ENCODE measurements at regions not wholly inside any gene's neighbourhood (a gene's known extent, or its start where the extent isn't known, plus 50 kb on each side); places are given as distances from the start of the nearest gene placed in this dataset.
"Not testable (repeated sequence)": the region's sequence is repeated elsewhere in the genome, so short reads cannot be mapped to it uniquely, and the experiment has no call there.

DNA sequence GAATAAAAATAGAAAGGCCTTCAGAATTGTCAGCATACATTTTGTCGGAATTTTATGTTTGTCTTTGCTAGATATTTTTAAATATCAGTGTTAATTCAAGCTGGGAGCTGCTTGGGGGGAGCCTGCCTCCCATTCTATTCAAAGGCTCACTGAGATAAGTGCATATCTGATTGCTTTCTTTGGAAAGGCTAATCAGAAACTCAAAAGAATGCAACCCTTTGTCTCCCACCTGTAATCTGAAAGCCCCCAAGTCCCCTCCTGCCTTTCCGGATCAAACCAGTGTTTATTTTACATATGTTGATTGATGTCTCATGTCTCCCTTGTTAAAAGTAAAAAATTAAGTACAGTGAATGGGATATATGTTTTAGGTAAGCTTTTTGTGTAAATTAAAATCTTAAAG, 69.3 kb upstream of the PLD5 start:
- H4K20me1 ChIP-seq (replicated peaks; ENCODE audit: control insufficient read depth, insufficient read depth, low read length); H3K27ac ChIP-seq (ENCODE audit: extremely low read depth, low read depth, low read length); ATAC-seq; H3K9me3 ChIP-seq (replicated peaks; ENCODE audit: control insufficient read depth, insufficient read depth, low read depth, low read length); BruUV-seq (replicated peaks); H3K9ac ChIP-seq (ENCODE audit: insufficient read depth in 1 of 2, low read depth in 2 of 2, low read length in 2 of 2); H3K27me3 ChIP-seq (ENCODE audit: control insufficient read depth in 2 of 2, insufficient read depth in 2 of 2, low read length in 2 of 2); H3K36me3 ChIP-seq (ENCODE audit: control insufficient read depth, insufficient read depth, low read length); H3K4me3 ChIP-seq; H3K4me1 ChIP-seq (replicated peaks in 1 of 2; ENCODE audit: control insufficient read depth in 2 of 2, insufficient read depth in 2 of 2, low read length in 2 of 2); CTCF ChIA-PET (ENCODE audit: low intra/inter-chr PET ratio); DNase-seq (ENCODE audit: extremely low read depth in 1 of 4, low spot score in 3 of 4); FAIRE-seq; intact Hi-C loops (cut with micrococcal nuclease); H3K9me1 ChIP-seq (ENCODE audit: control insufficient read depth, insufficient read depth, low read length); in situ Hi-C loops (cut with MboI); H3K4me2 ChIP-seq (ENCODE audit: insufficient read depth, low read length); POLR2A ChIA-PET; H2AFZ ChIP-seq (ENCODE audit: low read depth, low read length); H3K79me2 ChIP-seq (ENCODE audit: control insufficient read depth, insufficient read depth, low read length): not testable (repeated sequence)
- 0% methylated on average over 2 of the region's 2 CpGs for WGBS (ENCODE audit: insufficient coverage, low coverage, missing lambda C conversion rate)

DNA sequence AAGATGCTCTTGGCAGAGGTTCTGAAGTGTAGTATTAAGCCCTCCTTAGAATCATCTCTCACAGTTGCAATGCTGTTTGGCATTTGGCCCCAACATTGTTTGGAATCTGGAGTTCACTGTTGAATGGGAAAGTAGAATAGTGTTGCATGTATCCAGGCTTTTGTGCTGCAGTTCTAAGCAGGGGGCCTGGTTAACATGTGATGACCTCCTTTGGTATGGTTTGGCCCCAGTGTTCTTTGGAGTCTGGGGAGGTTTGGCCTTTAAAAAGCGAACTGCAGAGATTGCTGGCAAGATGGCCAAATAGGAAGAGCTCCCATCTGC, 61.8 kb upstream of the PLD5 start:
- WGBS (ENCODE audit: insufficient coverage, low coverage, missing lambda C conversion rate): 0% methylated on average over 1 of the region's 1 CpG
- Histone ChIP-seq H3K9me3 (replicated peaks; ENCODE audit: control insufficient read depth, insufficient read depth, low read depth, low read length) (no peaks in the 10 kb centered on the region), H3K36me3 (ENCODE audit: control insufficient read depth, insufficient read depth, low read length) (no peaks in the 10 kb centered on the region), H4K20me1 (replicated peaks; ENCODE audit: control insufficient read depth, insufficient read depth, low read length) (no peaks in the 10 kb centered on the region), H3K27ac (ENCODE audit: extremely low read depth, low read depth, low read length) (no peak overlapping the region), H3K4me3 (no peak overlapping the region), H3K4me2 (ENCODE audit: insufficient read depth, low read length) (no peak overlapping the region), H3K4me1 (replicated peaks in 1 of 2; ENCODE audit: control insufficient read depth in 2 of 2, insufficient read depth in 2 of 2, low read length in 2 of 2) (no peaks in the 10 kb centered on the region), H2AFZ (ENCODE audit: low read depth, low read length) (no peak overlapping the region), H3K27me3 (ENCODE audit: control insufficient read depth in 2 of 2, insufficient read depth in 2 of 2, low read length in 2 of 2) (no peaks in the 10 kb centered on the region), H3K79me2 (ENCODE audit: control insufficient read depth, insufficient read depth, low read length) (no peaks in the 10 kb centered on the region), H3K9me1 (ENCODE audit: control insufficient read depth, insufficient read depth, low read length) (no peaks in the 10 kb centered on the region), H3K9ac (ENCODE audit: insufficient read depth in 1 of 2, low read depth in 2 of 2, low read length in 2 of 2) (no peak overlapping the region)
- DNase-seq (ENCODE audit: extremely low read depth in 1 of 4, low spot score in 3 of 4): no peak
- ChIA-PET CTCF (ENCODE audit: low intra/inter-chr PET ratio) (no interaction called here), POLR2A (no interaction called here)
- intact Hi-C loops (cut with micrococcal nuclease): no loop called here
- no peak for FAIRE-seq
- in situ Hi-C loops (cut with MboI): no loop called here
- no peak for ATAC-seq
- no TSS peak for BruUV-seq (replicated peaks)
- TF ChIP-seq YY1 (IDR thresholded peaks at IDR 0.05; ENCODE audit: borderline replicate concordance in 1 of 3, control insufficient read depth in 1 of 3, extremely low read depth in 1 of 3, insufficient read depth in 3 of 3, insufficient read length in 1 of 3, insufficient replicate concordance in 2 of 3, low read depth in 1 of 3, low read length in 2 of 3): no peak
- TF ChIP-seq ZNF263 (CRISPR knock-in tag; IDR thresholded peaks at IDR 0.05; ENCODE audit: borderline replicate concordance): no peak
- TF ChIP-seq, protein P1, sequence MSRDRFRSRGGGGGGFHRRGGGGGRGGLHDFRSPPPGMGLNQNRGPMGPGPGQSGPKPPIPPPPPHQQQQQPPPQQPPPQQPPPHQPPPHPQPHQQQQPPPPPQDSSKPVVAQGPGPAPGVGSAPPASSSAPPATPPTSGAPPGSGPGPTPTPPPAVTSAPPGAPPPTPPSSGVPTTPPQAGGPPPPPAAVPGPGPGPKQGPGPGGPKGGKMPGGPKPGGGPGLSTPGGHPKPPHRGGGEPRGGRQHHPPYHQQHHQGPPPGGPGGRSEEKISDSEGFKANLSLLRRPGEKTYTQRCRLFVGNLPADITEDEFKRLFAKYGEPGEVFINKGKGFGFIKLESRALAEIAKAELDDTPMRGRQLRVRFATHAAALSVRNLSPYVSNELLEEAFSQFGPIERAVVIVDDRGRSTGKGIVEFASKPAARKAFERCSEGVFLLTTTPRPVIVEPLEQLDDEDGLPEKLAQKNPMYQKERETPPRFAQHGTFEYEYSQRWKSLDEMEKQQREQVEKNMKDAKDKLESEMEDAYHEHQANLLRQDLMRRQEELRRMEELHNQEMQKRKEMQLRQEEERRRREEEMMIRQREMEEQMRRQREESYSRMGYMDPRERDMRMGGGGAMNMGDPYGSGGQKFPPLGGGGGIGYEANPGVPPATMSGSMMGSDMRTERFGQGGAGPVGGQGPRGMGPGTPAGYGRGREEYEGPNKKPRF (IDR thresholded peaks at IDR 0.05; ENCODE audit: low read depth, low read length): no peak
- TF ChIP-seq, protein P2, sequence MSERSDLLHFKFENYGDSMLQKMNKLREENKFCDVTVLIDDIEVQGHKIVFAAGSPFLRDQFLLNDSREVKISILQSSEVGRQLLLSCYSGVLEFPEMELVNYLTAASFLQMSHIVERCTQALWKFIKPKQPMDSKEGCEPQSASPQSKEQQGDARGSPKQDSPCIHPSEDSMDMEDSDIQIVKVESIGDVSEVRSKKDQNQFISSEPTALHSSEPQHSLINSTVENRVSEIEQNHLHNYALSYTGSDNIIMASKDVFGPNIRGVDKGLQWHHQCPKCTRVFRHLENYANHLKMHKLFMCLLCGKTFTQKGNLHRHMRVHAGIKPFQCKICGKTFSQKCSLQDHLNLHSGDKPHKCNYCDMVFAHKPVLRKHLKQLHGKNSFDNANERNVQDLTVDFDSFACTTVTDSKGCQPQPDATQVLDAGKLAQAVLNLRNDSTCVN (CRISPR knock-in tag; IDR thresholded peaks at IDR 0.05): no peak
- TF ChIP-seq NCOA4 (IDR thresholded peaks at IDR 0.05; ENCODE audit: partially characterized antibody): no peak
- TF ChIP-seq NFIC (IDR thresholded peaks at IDR 0.05): no peak
- TF ChIP-seq, protein P3, sequence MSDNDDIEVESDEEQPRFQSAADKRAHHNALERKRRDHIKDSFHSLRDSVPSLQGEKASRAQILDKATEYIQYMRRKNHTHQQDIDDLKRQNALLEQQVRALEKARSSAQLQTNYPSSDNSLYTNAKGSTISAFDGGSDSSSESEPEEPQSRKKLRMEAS (CRISPR knock-in tag; IDR thresholded peaks at IDR 0.05): no peak
- no peak for TF ChIP-seq ZSCAN32 (CRISPR knock-in tag; IDR thresholded peaks at IDR 0.05)
- TF ChIP-seq ARNT (IDR thresholded peaks at IDR 0.05): no peak
- TF ChIP-seq, protein P4, sequence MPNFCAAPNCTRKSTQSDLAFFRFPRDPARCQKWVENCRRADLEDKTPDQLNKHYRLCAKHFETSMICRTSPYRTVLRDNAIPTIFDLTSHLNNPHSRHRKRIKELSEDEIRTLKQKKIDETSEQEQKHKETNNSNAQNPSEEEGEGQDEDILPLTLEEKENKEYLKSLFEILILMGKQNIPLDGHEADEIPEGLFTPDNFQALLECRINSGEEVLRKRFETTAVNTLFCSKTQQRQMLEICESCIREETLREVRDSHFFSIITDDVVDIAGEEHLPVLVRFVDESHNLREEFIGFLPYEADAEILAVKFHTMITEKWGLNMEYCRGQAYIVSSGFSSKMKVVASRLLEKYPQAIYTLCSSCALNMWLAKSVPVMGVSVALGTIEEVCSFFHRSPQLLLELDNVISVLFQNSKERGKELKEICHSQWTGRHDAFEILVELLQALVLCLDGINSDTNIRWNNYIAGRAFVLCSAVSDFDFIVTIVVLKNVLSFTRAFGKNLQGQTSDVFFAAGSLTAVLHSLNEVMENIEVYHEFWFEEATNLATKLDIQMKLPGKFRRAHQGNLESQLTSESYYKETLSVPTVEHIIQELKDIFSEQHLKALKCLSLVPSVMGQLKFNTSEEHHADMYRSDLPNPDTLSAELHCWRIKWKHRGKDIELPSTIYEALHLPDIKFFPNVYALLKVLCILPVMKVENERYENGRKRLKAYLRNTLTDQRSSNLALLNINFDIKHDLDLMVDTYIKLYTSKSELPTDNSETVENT (CRISPR knock-in tag; IDR thresholded peaks at IDR 0.05): no peak

Measured in K562 (cell line).